ENCODE measurements at regions not wholly inside any gene's neighbourhood (a gene's known extent, or its start where the extent isn't known, plus 50 kb on each side); places are given as distances from the start of the nearest gene placed in this dataset.

GRCh38 chr1:65054481-65054880 is 88.1 kb upstream of the JAK1 start:
- ChIA-PET POLR2A (no interaction called here), CTCF (interaction anchor here (1.2 to 1.3 kb wide), 2 partner anchors 155 to 633 kb away, joined by 4 to 5 read pairs; no protein-coding TSS in a partner anchor)
- WGBS (ENCODE audit: low lambda C conversion rate) = 91% methylated on average over 3 of the region's 3 CpGs
- no peak for DNase-seq
- H3K9me2 ChIP-seq = no peaks in the 10 kb centered on the region
- no peaks in the 10 kb centered on the region for H3K27me3 ChIP-seq (ENCODE audit: insufficient read depth)
- H2AFZ ChIP-seq (ENCODE audit: low read depth) = no peak overlapping the region
- H3K4me3 ChIP-seq (ENCODE audit: low read depth in 2 of 2, low read length in 1 of 2) = no peak overlapping the region
- H4K20me1 ChIP-seq (ENCODE audit: insufficient read depth) = peaks cover 3% of the 10 kb centered on the region; the same call in 1 of the 2 replicates
- no peak overlapping the region for H3K9ac ChIP-seq
- no peaks in the 10 kb centered on the region for H3K79me2 ChIP-seq (ENCODE audit: insufficient read depth)
- no peak for TF ChIP-seq RAD21 (IDR thresholded peaks at IDR 0.05; ENCODE audit: low read length)
- TF ChIP-seq, protein P1, sequence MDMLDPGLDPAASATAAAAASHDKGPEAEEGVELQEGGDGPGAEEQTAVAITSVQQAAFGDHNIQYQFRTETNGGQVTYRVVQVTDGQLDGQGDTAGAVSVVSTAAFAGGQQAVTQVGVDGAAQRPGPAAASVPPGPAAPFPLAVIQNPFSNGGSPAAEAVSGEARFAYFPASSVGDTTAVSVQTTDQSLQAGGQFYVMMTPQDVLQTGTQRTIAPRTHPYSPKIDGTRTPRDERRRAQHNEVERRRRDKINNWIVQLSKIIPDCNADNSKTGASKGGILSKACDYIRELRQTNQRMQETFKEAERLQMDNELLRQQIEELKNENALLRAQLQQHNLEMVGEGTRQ (IDR thresholded peaks at IDR 0.05; ENCODE audit: borderline replicate concordance, low read depth, low read length) = no peak
- no peak for TF ChIP-seq NFIC (IDR thresholded peaks at IDR 0.05; ENCODE audit: borderline replicate concordance)
- TF ChIP-seq PBX3 (IDR thresholded peaks at IDR 0.05) = no peak
- TF ChIP-seq JUND (IDR thresholded peaks at IDR 0.05) = no peak
- no peak for TF ChIP-seq GATA2 (CRISPR knock-in tag; IDR thresholded peaks at IDR 0.05)
- TF ChIP-seq TCF12 (IDR thresholded peaks at IDR 0.05) = no peak
- no peak for TF ChIP-seq FOXM1 (IDR thresholded peaks at IDR 0.05; ENCODE audit: low read depth)
- no peak for TF ChIP-seq GABPA (IDR thresholded peaks at IDR 0.05; ENCODE audit: low read depth)
- no peak for TF ChIP-seq RFX5 (IDR thresholded peaks at IDR 0.05; ENCODE audit: low read length)
- TF ChIP-seq TAF1 (IDR thresholded peaks at IDR 0.05; ENCODE audit: borderline replicate concordance, low read depth, low read length) = no peak
- TF ChIP-seq, protein P2, sequence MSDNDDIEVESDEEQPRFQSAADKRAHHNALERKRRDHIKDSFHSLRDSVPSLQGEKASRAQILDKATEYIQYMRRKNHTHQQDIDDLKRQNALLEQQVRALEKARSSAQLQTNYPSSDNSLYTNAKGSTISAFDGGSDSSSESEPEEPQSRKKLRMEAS (IDR thresholded peaks at IDR 0.05; ENCODE audit: low read depth) = no peak
- no peak overlapping the region for H3K4me2 ChIP-seq
- H3K36me3 ChIP-seq (replicated peaks in 1 of 2; ENCODE audit: control insufficient read depth in 1 of 2, insufficient read depth in 2 of 2, low read length in 1 of 2) = peaks cover 0 to 17% of the 10 kb centered on the region in 2 experiments
- H3K9me3 ChIP-seq = no peaks in the 10 kb centered on the region
- H3K4me1 ChIP-seq (ENCODE audit: control insufficient read depth in 1 of 2, insufficient read depth in 2 of 2, low read depth in 1 of 2, low read length in 1 of 2) = no peaks in the 10 kb centered on the region; a peak in 1 of 4 replicates
- H3K27ac ChIP-seq (ENCODE audit: low read depth in 2 of 2, low read length in 1 of 2) = no peak overlapping the region
- no peaks in the 10 kb centered on the region for H3F3A ChIP-seq (replicated peaks; ENCODE audit: insufficient read depth)

DNA sequence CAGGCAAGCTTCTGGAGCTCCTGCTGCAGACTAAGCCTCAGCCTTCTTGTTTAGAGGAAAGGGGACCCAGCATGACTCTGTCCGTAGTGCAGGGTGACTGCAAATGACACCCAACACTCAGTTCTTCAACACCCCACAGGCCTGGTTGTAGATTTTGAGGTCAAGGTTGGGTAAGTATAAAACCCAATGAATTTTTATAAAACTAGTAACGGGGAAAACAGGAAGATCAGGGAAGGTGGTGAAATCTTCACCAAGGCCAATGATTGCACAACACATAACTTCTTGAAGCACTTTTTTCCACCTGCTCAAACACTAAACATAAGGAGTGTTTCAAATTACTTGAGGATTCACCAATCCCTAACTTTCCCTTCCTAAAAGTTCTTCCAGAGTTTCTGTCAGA is 89.4 kb upstream of the JAK1 start:
- WGBS (ENCODE audit: low lambda C conversion rate) = 96% methylated on average over 2 of the region's 2 CpGs
- TF ChIP-seq EP300 (IDR thresholded peaks at IDR 0.05; ENCODE audit: borderline replicate concordance in 1 of 2, low read depth in 1 of 2, low read length in 1 of 2) (no peak), CHD2 (IDR thresholded peaks at IDR 0.05; ENCODE audit: low read length, partially characterized antibody) (no peak), PBX3 (IDR thresholded peaks at IDR 0.05) (no peak), YY1 (IDR thresholded peaks at IDR 0.05; ENCODE audit: low read depth) (no peak), MEF2A (IDR thresholded peaks at IDR 0.05; ENCODE audit: borderline replicate concordance, low read depth) (no peak)
- CTCF ChIA-PET = no interaction called here

More for the DNA sequence above, 89.4 kb upstream of the JAK1 start:
- no peaks in the 10 kb centered on the region for H3F3A ChIP-seq (replicated peaks; ENCODE audit: insufficient read depth)
- peaks cover 0 to 5% of the 10 kb centered on the region in 2 experiments; a peak in 2 of 4 replicates for H3K4me1 ChIP-seq (ENCODE audit: control insufficient read depth in 1 of 2, insufficient read depth in 2 of 2, low read depth in 1 of 2, low read length in 1 of 2)
- peaks cover 0 to 17% of the 10 kb centered on the region in 2 experiments for H3K36me3 ChIP-seq (replicated peaks in 1 of 2; ENCODE audit: control insufficient read depth in 1 of 2, insufficient read depth in 2 of 2, low read length in 1 of 2)
- H3K9ac ChIP-seq = no peak overlapping the region
- no peak overlapping the region for H2AFZ ChIP-seq (ENCODE audit: low read depth)
- H3K27ac ChIP-seq (ENCODE audit: low read depth in 2 of 2, low read length in 1 of 2) = no peak overlapping the region
- no peaks in the 10 kb centered on the region for H3K9me3 ChIP-seq
- no peak for DNase-seq
- POLR2A ChIA-PET = no interaction called here
- peaks cover 6% of the 10 kb centered on the region; the same call in 1 of the 2 replicates for H4K20me1 ChIP-seq (ENCODE audit: insufficient read depth)
- H3K4me2 ChIP-seq = no peak overlapping the region
- H3K27me3 ChIP-seq (ENCODE audit: insufficient read depth) = no peaks in the 10 kb centered on the region
- H3K4me3 ChIP-seq (ENCODE audit: low read depth in 2 of 2, low read length in 1 of 2) = no peak overlapping the region
- H3K79me2 ChIP-seq (ENCODE audit: insufficient read depth) = no peaks in the 10 kb centered on the region
- no peaks in the 10 kb centered on the region for H3K9me2 ChIP-seq
